SK-N-SH treated with all-trans-retinoic acid at 6 μM for 48 hours (cell line): ENCODE measurements at regions not wholly inside any gene's neighbourhood (a gene's known extent, or its start where the extent isn't known, plus 50 kb on each side); places are given as distances from the start of the nearest gene placed in this dataset.
"Not testable (repeated sequence)": the region's sequence is repeated elsewhere in the genome, so short reads cannot be mapped to it uniquely, and the experiment has no call there.

ENCODE experiments used
- CREB5 ChIP-seq: fragments of 250-450 bp; sonication (Bioruptor Pico); IDR thresholded peaks from 2 replicates; pipeline ENCODE4 v1.5.1; 2020; ENCODE audit warnings: low read depth, mild to moderate bottlenecking, moderate library complexity
- ESRRG ChIP-seq: fragments of 250-450 bp; sonication (Bioruptor Pico); IDR thresholded peaks from 2 replicates; pipeline ENCODE4 v1.6.1; 2021; ENCODE audit warnings: mild to moderate bottlenecking
- TF ChIP-seq, protein P1 (sequence below): fragments of 250-450 bp; sonication (Bioruptor Pico); IDR thresholded peaks from 2 replicates; pipeline ENCODE4 v1.8.0; 2020; ENCODE audit warnings: mild to moderate bottlenecking, moderate library complexity, borderline replicate concordance

- TF ChIP-seq CREB5; ESRRG (CRISPR knock-in tag): not testable (repeated sequence)
- TF ChIP-seq, protein P1, sequence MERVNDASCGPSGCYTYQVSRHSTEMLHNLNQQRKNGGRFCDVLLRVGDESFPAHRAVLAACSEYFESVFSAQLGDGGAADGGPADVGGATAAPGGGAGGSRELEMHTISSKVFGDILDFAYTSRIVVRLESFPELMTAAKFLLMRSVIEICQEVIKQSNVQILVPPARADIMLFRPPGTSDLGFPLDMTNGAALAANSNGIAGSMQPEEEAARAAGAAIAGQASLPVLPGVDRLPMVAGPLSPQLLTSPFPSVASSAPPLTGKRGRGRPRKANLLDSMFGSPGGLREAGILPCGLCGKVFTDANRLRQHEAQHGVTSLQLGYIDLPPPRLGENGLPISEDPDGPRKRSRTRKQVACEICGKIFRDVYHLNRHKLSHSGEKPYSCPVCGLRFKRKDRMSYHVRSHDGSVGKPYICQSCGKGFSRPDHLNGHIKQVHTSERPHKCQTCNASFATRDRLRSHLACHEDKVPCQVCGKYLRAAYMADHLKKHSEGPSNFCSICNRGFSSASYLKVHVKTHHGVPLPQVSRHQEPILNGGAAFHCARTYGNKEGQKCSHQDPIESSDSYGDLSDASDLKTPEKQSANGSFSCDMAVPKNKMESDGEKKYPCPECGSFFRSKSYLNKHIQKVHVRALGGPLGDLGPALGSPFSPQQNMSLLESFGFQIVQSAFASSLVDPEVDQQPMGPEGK (CRISPR knock-in tag): not testable (repeated sequence)
These were observed 179.2 kb downstream of the SPDYE17 start for GRCh38 chr7:76852787-76853584.
